Psoas muscle (tissue), 7 donors: ENCODE measurements at regions not wholly inside any gene's neighbourhood (a gene's known extent, or its start where the extent isn't known, plus 50 kb on each side); places are given as distances from the start of the nearest gene placed in this dataset.

Experiments
- ATAC-seq, 4 donors: fragments of 200-7000 bp; cut with Tn5 transposase; one replicate each; pipeline ENCODE4 v1.9.1; 2020; ENCODE audit warnings: moderate library complexity in 3 of 4, mild to moderate bottlenecking in 2 of 4
- DNase-seq, 2 donors: peaks; one replicate each; pipeline ENCODE4 v3.0.0-alpha.2; 2020
- H3K27ac ChIP-seq: fragments of 200-600 bp; one replicate; pipeline ENCODE4 v1.8.0; 2022
- H3K27me3 ChIP-seq, 3 donors: fragments of 200-600 bp in 1 of 3; one replicate each; pipeline versions ENCODE4 v1.6.1 to v1.8.0; 2013 to 2022; ENCODE audit warnings: low read length in 2 of 3, mild to moderate bottlenecking in 2 of 3, moderate library complexity in 1 of 3; ENCODE audit not compliant: insufficient read depth in 3 of 3
- H3K36me3 ChIP-seq, 2 donors: fragments of 200-600 bp in 1 of 2; one replicate each; pipeline versions ENCODE4 v1.6.1 to v1.8.0; 2013 to 2022; ENCODE audit warnings: low read depth in 1 of 2, mild to moderate bottlenecking in 1 of 2, moderate library complexity in 1 of 2; ENCODE audit not compliant: insufficient read depth in 1 of 2
- H3K4me1 ChIP-seq: fragments of 200-600 bp; one replicate; pipeline ENCODE4 v1.8.0; 2022
- H3K4me3 ChIP-seq: fragments of 200-600 bp; one replicate; pipeline ENCODE4 v1.8.0; 2022; ENCODE audit warnings: mild to moderate bottlenecking
- H3K9me3 ChIP-seq: fragments of 200-600 bp; one replicate; pipeline ENCODE4 v1.8.0; 2022
- CTCF ChIP-seq: fragments of 200-600 bp; IDR thresholded peaks from one replicate; pipeline ENCODE4 v1.8.0; 2022; ENCODE audit warnings: antibody characterized with exemption
- WGBS, 3 donors: extraction: QIAGEN DNeasy Blood & Tissue Kit; methylation state at CpG; one replicate each; pipeline versions ENCODE4 v1.1.6 to v1.1.7; 2013; 5-methylcytosine and 5-hydroxymethylcytosine counted together
- intact Hi-C, 2 donors: fragments of 100-400 bp; cut with DNase I; formaldehyde crosslinking; loops; one replicate each; pipeline versions ENCODE4 v1.11.0 to v1.14.2; 2022
- donor health status: healthy with polysubstance abuse.
- donor health status: DM: no; HTN: no; CAD: no; lungs with moderate emphysema.
- donor health status: Bipolar disorder and iron deficiency.
- donor health status: healthy.
- donor health status: DM: yes; HTN: yes; CAD: no.
- donor health status: DM: no; HTN: no; CAD: no.
- donor health status: DM: yes; HTN: yes; CAD: no.

GRCh38 chr1:108049178-108049819, 84.3 kb upstream of the VAV3 start:
- ATAC-seq = peak in 1 of 4 donors; percentile 60
- Histone ChIP-seq H3K4me1 (no peaks in the 10 kb centered on the region), H3K27ac (no peak overlapping the region), H3K9me3 (no peaks in the 10 kb centered on the region), H3K36me3 (no peaks in the 10 kb centered on the region), H3K4me3 (no peak overlapping the region), H3K27me3 (peaks cover 0 to 3% (median 2%) of the 10 kb centered on the region in 3 donors)
- TF ChIP-seq CTCF = peak; percentile 26
- intact Hi-C loops = no loop called here
- DNase-seq = peak in 1 of 2 donors; percentile 43
- WGBS, 3 donors = 18 to 34% (median 25%) methylated on average over 6 of the region's 6 CpGs

DNA sequence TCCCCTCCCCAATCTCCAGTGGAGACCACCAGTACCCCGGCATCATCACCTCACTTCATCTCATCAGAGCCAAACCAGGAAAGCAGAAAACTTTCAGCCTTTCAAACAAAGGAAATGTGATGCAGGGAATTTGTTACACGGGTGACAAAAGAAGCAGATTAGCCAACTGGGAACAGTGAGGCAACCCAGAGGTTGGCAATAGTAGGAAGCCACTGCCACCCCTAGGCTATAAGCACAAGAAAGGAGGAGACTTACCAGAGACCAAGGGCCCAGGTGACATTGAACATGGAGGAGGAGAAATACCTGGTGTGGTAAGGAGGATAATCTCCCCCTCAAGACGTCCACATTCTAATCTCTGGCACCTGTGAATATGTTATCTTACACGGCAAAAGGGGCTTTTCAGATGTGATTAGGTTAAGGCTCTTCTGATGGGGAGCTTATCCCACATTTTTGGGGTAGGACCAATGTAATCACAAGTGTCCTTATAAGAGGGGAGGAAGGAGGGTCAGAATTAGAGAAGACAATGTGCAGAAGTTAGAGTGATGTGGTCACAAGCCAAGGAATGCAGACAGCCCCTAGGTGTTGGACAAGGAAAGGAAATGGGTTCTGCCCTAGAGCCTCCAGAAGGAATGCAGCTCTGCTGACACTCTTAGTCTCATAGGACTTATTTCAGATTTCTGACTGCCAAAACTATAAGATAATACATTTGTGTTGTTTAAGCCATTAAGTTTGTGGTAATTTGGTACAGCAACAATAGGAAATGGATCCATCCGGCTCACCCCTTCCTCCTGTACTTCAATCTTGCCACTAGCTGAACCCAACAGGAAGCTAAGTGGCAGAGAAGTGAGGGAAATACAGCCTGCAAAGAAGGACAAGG, 83.6 kb upstream of the VAV3 start:
- ATAC-seq (no peak), DNase-seq (no peak)
- Histone ChIP-seq H3K36me3 (no peaks in the 10 kb centered on the region), H3K27ac (no peak overlapping the region), H3K4me1 (no peaks in the 10 kb centered on the region), H3K9me3 (no peaks in the 10 kb centered on the region), H3K27me3 (peaks cover 0 to 3% (median 2%) of the 10 kb centered on the region in 3 donors), H3K4me3 (no peak overlapping the region)
- TF ChIP-seq CTCF = no peak
- WGBS, 3 donors = 73 to 78% (median 73%) methylated on average over 5 of the region's 5 CpGs
- intact Hi-C loops = no loop called here

DNA sequence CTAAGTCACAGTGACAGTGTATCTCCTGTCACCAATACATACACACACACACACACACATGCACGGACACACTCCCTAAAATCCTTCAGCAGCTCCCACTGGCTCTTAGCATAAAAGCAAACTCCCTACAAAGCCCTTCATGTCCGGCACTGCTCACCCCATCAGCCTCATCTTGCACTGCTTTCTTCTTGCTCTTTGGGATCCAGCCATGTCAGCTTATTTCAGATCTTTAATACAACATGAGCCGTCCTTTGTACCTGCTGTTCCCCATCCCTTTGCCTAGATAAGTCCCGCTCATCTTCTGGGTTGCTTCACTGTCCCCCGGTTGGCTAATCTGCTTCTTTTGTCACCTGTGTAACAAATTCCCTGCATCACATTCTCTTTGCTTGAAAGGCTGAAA, 82.1 kb upstream of the VAV3 start:
- peaks cover 0 to 3% (median 2%) of the 10 kb centered on the region in 3 donors for H3K27me3 ChIP-seq
- WGBS, 3 donors = 75 to 88% (median 83%) methylated on average over 5 of the region's 5 CpGs
- no peaks in the 10 kb centered on the region for H3K4me1 ChIP-seq
- intact Hi-C loops = no loop called here
- no peak for TF ChIP-seq CTCF
- no peaks in the 10 kb centered on the region for H3K36me3 ChIP-seq
- no peak overlapping the region for H3K27ac ChIP-seq
- ATAC-seq (no peak), DNase-seq (no peak)
- H3K9me3 ChIP-seq = no peaks in the 10 kb centered on the region
- no peak overlapping the region for H3K4me3 ChIP-seq

DNA sequence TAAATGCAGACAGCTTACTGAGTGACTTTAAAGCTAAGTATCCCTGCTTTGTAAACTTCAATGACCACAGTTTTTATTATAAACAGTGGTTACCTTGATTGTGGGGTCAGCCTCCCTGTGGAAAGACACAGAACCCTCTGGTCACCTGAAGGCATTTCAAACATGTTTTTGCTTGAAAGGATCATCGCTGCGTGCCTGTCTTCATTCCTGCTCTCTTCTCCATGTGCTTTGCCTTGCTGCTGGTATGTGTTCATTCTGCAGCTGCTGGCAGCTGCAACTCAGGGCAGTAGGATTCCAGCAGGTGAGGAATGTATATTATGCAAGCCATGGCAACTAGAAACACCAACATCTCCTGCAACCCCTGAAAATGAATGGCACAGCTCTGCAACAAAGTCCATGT, 81.0 kb upstream of the VAV3 start:
- ATAC-seq (no peak), DNase-seq (no peak)
- H3K36me3 ChIP-seq = no peaks in the 10 kb centered on the region
- no peak overlapping the region for H3K4me3 ChIP-seq
- 42 to 68% (median 57%) methylated on average over 2 of the region's 2 CpGs for WGBS, 3 donors
- peaks cover 0 to 3% (median 2%) of the 10 kb centered on the region in 3 donors for H3K27me3 ChIP-seq
- H3K9me3 ChIP-seq = no peaks in the 10 kb centered on the region
- no peak overlapping the region for H3K27ac ChIP-seq
- H3K4me1 ChIP-seq = no peaks in the 10 kb centered on the region
- no peak for TF ChIP-seq CTCF
- intact Hi-C loops = no loop called here
